HL-60 (cell line): ENCODE measurements at regions not wholly inside any gene's neighbourhood (a gene's known extent, or its start where the extent isn't known, plus 50 kb on each side); places are given as distances from the start of the nearest gene placed in this dataset.

Experiments
- DNase-seq, 2 experiments: peaks; one replicate each; pipeline ENCODE4 v3.0.0-alpha.2; 2010 to 2020; ENCODE audit warnings: low read depth in 1 of 2, low spot score in 1 of 2
- H3K27ac ChIP-seq: fragments of 250-450 bp; sonication (Bioruptor Pico); replicated peaks from 2 replicates; pipeline ENCODE4 v1.5.1; 2020; ENCODE audit warnings: mild to moderate bottlenecking, moderate library complexity
- H3K27me3 ChIP-seq: fragments of 250-450 bp; sonication (Bioruptor Pico); 2 replicates; pipeline ENCODE4 v1.5.1; 2021; ENCODE audit warnings: mild to moderate bottlenecking, moderate library complexity; ENCODE audit not compliant: insufficient read depth, poor library complexity, severe bottlenecking
- H3K4me3 ChIP-seq: replicated peaks from 2 replicates; pipeline ENCODE4 v1.5.1; 2011; ENCODE audit warnings: mild to moderate bottlenecking, control low read depth, low read length; ENCODE audit not compliant: insufficient read depth
- GABPA ChIP-seq: IDR thresholded peaks from 2 replicates; pipeline ENCODE4 v1.6.1; 2012; ENCODE audit warnings: low read depth
- POLR2AphosphoS5 ChIP-seq: IDR thresholded peaks from 2 replicates; pipeline ENCODE4 v1.6.1; 2012; ENCODE audit warnings: low read depth
- SPI1 ChIP-seq: IDR thresholded peaks from 2 replicates; pipeline ENCODE4 v1.6.1; 2012; ENCODE audit warnings: low read depth, mild to moderate bottlenecking, borderline replicate concordance
- TF ChIP-seq, protein P1 (sequence below): IDR thresholded peaks from one replicate; pipeline ENCODE4 v1.5.1; 2011; ENCODE audit warnings: low read length, control low read depth, inconsistent platforms; ENCODE audit not compliant: insufficient read depth
- TF ChIP-seq, protein P2 (sequence below): IDR thresholded peaks from 2 replicates; pipeline ENCODE4 v1.6.1; 2012; ENCODE audit warnings: low read depth; ENCODE audit not compliant: insufficient replicate concordance

DNA sequence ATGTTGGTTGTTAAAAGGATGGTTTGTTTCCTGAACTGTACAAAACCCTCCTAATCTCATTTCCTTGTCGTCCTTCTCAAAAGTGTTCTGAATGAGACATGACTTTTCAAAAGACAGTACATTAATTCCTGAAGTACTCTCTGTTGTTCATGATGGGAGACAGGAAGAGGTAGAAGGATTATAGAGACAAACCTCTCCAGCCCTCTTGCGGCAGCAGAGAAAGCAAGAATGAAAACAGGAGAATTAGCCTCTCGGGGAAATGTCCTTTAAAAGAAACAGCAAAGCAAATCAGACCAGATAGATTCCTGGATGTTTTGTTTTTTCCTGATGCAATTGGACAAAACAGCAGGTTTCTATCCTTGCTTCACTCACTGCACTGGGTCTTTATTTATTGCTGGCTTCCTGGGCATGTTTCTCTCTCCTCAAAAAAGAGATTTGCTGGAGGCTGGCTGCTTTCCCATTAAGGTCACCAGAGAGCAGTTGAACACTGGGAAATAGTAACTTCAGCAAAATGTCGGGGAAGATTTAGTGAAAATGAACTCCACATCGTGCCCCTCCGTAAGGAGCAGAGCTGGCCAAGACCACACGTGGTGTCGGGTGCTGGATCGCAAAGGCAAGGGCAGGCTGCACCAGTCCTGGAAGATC lies 145.8 kb upstream of the SYT6 start:
- Histone ChIP-seq H3K27me3 (no peaks in the 10 kb centered on the region), H3K4me3 (no peak overlapping the region), H3K27ac (no peak overlapping the region)
- DNase-seq, result no peak
- TF ChIP-seq, protein P1, sequence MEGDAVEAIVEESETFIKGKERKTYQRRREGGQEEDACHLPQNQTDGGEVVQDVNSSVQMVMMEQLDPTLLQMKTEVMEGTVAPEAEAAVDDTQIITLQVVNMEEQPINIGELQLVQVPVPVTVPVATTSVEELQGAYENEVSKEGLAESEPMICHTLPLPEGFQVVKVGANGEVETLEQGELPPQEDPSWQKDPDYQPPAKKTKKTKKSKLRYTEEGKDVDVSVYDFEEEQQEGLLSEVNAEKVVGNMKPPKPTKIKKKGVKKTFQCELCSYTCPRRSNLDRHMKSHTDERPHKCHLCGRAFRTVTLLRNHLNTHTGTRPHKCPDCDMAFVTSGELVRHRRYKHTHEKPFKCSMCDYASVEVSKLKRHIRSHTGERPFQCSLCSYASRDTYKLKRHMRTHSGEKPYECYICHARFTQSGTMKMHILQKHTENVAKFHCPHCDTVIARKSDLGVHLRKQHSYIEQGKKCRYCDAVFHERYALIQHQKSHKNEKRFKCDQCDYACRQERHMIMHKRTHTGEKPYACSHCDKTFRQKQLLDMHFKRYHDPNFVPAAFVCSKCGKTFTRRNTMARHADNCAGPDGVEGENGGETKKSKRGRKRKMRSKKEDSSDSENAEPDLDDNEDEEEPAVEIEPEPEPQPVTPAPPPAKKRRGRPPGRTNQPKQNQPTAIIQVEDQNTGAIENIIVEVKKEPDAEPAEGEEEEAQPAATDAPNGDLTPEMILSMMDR, result no peak
- TF ChIP-seq SPI1 (no peak), POLR2AphosphoS5 (no peak), GABPA (no peak)
- TF ChIP-seq, protein P2, sequence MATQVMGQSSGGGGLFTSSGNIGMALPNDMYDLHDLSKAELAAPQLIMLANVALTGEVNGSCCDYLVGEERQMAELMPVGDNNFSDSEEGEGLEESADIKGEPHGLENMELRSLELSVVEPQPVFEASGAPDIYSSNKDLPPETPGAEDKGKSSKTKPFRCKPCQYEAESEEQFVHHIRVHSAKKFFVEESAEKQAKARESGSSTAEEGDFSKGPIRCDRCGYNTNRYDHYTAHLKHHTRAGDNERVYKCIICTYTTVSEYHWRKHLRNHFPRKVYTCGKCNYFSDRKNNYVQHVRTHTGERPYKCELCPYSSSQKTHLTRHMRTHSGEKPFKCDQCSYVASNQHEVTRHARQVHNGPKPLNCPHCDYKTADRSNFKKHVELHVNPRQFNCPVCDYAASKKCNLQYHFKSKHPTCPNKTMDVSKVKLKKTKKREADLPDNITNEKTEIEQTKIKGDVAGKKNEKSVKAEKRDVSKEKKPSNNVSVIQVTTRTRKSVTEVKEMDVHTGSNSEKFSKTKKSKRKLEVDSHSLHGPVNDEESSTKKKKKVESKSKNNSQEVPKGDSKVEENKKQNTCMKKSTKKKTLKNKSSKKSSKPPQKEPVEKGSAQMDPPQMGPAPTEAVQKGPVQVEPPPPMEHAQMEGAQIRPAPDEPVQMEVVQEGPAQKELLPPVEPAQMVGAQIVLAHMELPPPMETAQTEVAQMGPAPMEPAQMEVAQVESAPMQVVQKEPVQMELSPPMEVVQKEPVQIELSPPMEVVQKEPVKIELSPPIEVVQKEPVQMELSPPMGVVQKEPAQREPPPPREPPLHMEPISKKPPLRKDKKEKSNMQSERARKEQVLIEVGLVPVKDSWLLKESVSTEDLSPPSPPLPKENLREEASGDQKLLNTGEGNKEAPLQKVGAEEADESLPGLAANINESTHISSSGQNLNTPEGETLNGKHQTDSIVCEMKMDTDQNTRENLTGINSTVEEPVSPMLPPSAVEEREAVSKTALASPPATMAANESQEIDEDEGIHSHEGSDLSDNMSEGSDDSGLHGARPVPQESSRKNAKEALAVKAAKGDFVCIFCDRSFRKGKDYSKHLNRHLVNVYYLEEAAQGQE, result no peak

DNA sequence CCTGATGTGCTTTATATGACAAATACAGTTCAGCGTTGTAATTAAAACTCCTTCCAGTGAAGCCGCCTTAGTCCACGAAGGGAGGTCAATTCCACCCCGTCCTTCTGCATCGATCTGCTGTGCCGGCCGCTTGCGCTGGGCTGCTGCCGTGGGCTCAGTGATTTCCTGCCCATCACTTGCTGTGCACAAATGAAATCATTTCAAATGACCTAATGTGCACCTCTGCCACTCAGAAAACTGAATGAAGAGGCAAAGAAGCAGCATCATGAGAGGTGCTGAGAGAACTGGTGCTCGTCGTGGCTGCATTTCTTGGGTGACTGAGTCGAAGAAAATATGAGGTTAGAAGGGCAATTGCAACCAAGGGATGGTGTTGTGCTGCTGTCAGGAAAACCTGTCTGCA lies 144.3 kb upstream of the SYT6 start:
- no peak overlapping the region for H3K27ac ChIP-seq
- H3K4me3 ChIP-seq, result no peak overlapping the region
- no peak for DNase-seq
- H3K27me3 ChIP-seq, result no peaks in the 10 kb centered on the region
- TF ChIP-seq, protein P1, result no peak
- TF ChIP-seq SPI1 (no peak), POLR2AphosphoS5 (no peak), GABPA (no peak)
- TF ChIP-seq, protein P2, result no peak

DNA sequence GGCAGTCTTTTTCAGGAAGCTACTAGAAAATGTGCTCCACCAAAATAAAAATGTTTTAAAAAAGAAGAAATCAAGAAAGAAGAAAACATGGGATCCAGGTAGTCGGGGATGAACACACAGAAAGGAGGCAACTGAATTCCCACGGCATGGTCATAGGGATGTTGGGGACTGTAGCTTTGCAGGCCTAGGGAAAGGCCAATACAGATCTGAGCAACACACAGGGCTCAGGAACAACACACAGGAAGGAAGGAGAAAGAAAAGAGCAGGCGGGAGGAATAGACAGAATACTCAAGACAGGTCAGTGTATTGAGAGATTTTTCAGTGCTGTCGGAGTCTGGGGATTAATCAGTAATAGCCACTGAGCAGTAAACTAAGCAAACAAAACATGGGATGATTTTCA lies 142.7 kb upstream of the SYT6 start:
- H3K4me3 ChIP-seq, result no peak overlapping the region
- DNase-seq, result no peak
- TF ChIP-seq SPI1 (no peak), GABPA (no peak), POLR2AphosphoS5 (no peak)
- TF ChIP-seq, protein P2, result no peak
- TF ChIP-seq, protein P1, result no peak
- no peaks in the 10 kb centered on the region for H3K27me3 ChIP-seq
- no peak overlapping the region for H3K27ac ChIP-seq
